ENCODE measurements at regions not wholly inside any gene's neighbourhood (a gene's known extent, or its start where the extent isn't known, plus 50 kb on each side); places are given as distances from the start of the nearest gene placed in this dataset.

- Mint-ChIP-seq H3K4me1 (ENCODE audit: low read depth) (no peaks in the 10 kb centered on the region), H3K27me3 (ENCODE audit: low read depth) (peaks cover 45% of the 10 kb centered on the region), H3K36me3 (ENCODE audit: low read depth) (no peaks in the 10 kb centered on the region), H3K4me3 (ENCODE audit: low read depth) (no peak overlapping the region), H3K9me3 (no peaks in the 10 kb centered on the region), H3K27ac (no peak overlapping the region)
- no peak for DNase-seq (ENCODE audit: low spot score)
- intact Hi-C loops (cut with micrococcal nuclease) = no loop called here
Measured at GRCh38 chr6:2504495-2505064, 246.1 kb downstream of the MYLK4 start.

- H3K27ac Mint-ChIP-seq = no peak overlapping the region
- H3K27me3 Mint-ChIP-seq (ENCODE audit: low read depth) = peaks cover 40% of the 10 kb centered on the region
- no peak overlapping the region for H3K4me3 Mint-ChIP-seq (ENCODE audit: low read depth)
- intact Hi-C loops (cut with micrococcal nuclease) = no loop called here
- no peak for DNase-seq (ENCODE audit: low spot score)
- H3K4me1 Mint-ChIP-seq (ENCODE audit: low read depth) = no peaks in the 10 kb centered on the region
- no peaks in the 10 kb centered on the region for H3K36me3 Mint-ChIP-seq (ENCODE audit: low read depth)
- no peaks in the 10 kb centered on the region for H3K9me3 Mint-ChIP-seq
Measured at GRCh38 chr6:2503816-2504494, 246.8 kb downstream of the MYLK4 start.

GRCh38 chr6:2502998-2503674 is 247.6 kb downstream of the MYLK4 start:
- Mint-ChIP-seq H3K27ac (no peak overlapping the region), H3K36me3 (ENCODE audit: low read depth) (no peaks in the 10 kb centered on the region), H3K9me3 (no peaks in the 10 kb centered on the region), H3K4me3 (ENCODE audit: low read depth) (no peak overlapping the region), H3K4me1 (ENCODE audit: low read depth) (no peaks in the 10 kb centered on the region), H3K27me3 (ENCODE audit: low read depth) (peaks cover 36% of the 10 kb centered on the region)
- intact Hi-C loops (cut with micrococcal nuclease) = no loop called here
- no peak for DNase-seq (ENCODE audit: low spot score)

- Mint-ChIP-seq H3K36me3 (ENCODE audit: low read depth) (no peaks in the 10 kb centered on the region), H3K27ac (no peak overlapping the region), H3K4me3 (ENCODE audit: low read depth) (no peak overlapping the region), H3K27me3 (ENCODE audit: low read depth) (peaks cover 35% of the 10 kb centered on the region), H3K4me1 (ENCODE audit: low read depth) (no peaks in the 10 kb centered on the region), H3K9me3 (no peaks in the 10 kb centered on the region)
- intact Hi-C loops (cut with micrococcal nuclease) = no loop called here
- no peak for DNase-seq (ENCODE audit: low spot score)
Measured at GRCh38 chr6:2502096-2502997, 248.4 kb downstream of the MYLK4 start.

GRCh38 chr6:2497922-2498623 is 252.6 kb downstream of the MYLK4 start:
- DNase-seq (ENCODE audit: low spot score) = no peak
- Mint-ChIP-seq H3K4me3 (ENCODE audit: low read depth) (no peak overlapping the region), H3K27ac (no peak overlapping the region), H3K27me3 (ENCODE audit: low read depth) (peaks cover 19% of the 10 kb centered on the region), H3K4me1 (ENCODE audit: low read depth) (no peaks in the 10 kb centered on the region), H3K9me3 (no peaks in the 10 kb centered on the region), H3K36me3 (ENCODE audit: low read depth) (no peaks in the 10 kb centered on the region)
- intact Hi-C loops (cut with micrococcal nuclease) = no loop called here

GRCh38 chr6:2496291-2496690 is 250.9 kb upstream of the GMDS start:
- H3K36me3 Mint-ChIP-seq (ENCODE audit: low read depth) = no peaks in the 10 kb centered on the region
- no peak for DNase-seq (ENCODE audit: low spot score)
- intact Hi-C loops (cut with micrococcal nuclease) = no loop called here
- H3K4me3 Mint-ChIP-seq (ENCODE audit: low read depth) = no peak overlapping the region
- no peaks in the 10 kb centered on the region for H3K9me3 Mint-ChIP-seq
- H3K4me1 Mint-ChIP-seq (ENCODE audit: low read depth) = no peaks in the 10 kb centered on the region
- no peak overlapping the region for H3K27ac Mint-ChIP-seq
- peaks cover 14% of the 10 kb centered on the region for H3K27me3 Mint-ChIP-seq (ENCODE audit: low read depth)

- Mint-ChIP-seq H3K4me3 (ENCODE audit: low read depth) (no peak overlapping the region), H3K4me1 (ENCODE audit: low read depth) (no peaks in the 10 kb centered on the region), H3K27ac (no peak overlapping the region), H3K9me3 (no peaks in the 10 kb centered on the region), H3K36me3 (ENCODE audit: low read depth) (no peaks in the 10 kb centered on the region), H3K27me3 (ENCODE audit: low read depth) (peaks cover 18% of the 10 kb centered on the region)
- intact Hi-C loops (cut with micrococcal nuclease) = no loop called here
- DNase-seq (ENCODE audit: low spot score) = no peak
Measured at GRCh38 chr6:2492686-2493523, 247.5 kb upstream of the GMDS start.

- Mint-ChIP-seq H3K27ac (no peak overlapping the region), H3K4me3 (ENCODE audit: low read depth) (no peak overlapping the region), H3K4me1 (ENCODE audit: low read depth) (no peaks in the 10 kb centered on the region), H3K9me3 (no peaks in the 10 kb centered on the region), H3K36me3 (ENCODE audit: low read depth) (no peaks in the 10 kb centered on the region), H3K27me3 (ENCODE audit: low read depth) (peaks cover 19% of the 10 kb centered on the region)
- DNase-seq (ENCODE audit: low spot score) = no peak
- intact Hi-C loops (cut with micrococcal nuclease) = no loop called here
Measured at GRCh38 chr6:2491137-2491536, 245.7 kb upstream of the GMDS start.

- Mint-ChIP-seq H3K27me3 (ENCODE audit: low read depth) (peaks cover 11% of the 10 kb centered on the region), H3K4me3 (ENCODE audit: low read depth) (no peak overlapping the region), H3K36me3 (ENCODE audit: low read depth) (no peaks in the 10 kb centered on the region), H3K27ac (no peak overlapping the region), H3K4me1 (ENCODE audit: low read depth) (no peaks in the 10 kb centered on the region), H3K9me3 (peaks cover 3% of the 10 kb centered on the region)
- DNase-seq (ENCODE audit: low spot score) = no peak
- intact Hi-C loops (cut with micrococcal nuclease) = no loop called here
Measured at GRCh38 chr6:2488578-2488977, 243.2 kb upstream of the GMDS start.

- Mint-ChIP-seq H3K27me3 (ENCODE audit: low read depth) (peaks cover 12% of the 10 kb centered on the region), H3K9me3 (peaks cover 16% of the 10 kb centered on the region), H3K27ac (no peak overlapping the region), H3K4me1 (ENCODE audit: low read depth) (no peaks in the 10 kb centered on the region), H3K4me3 (ENCODE audit: low read depth) (no peak overlapping the region), H3K36me3 (ENCODE audit: low read depth) (no peaks in the 10 kb centered on the region)
- intact Hi-C loops (cut with micrococcal nuclease) = no loop called here
- no peak for DNase-seq (ENCODE audit: low spot score)
Measured at GRCh38 chr6:2485116-2485515, 239.7 kb upstream of the GMDS start.

- Mint-ChIP-seq H3K36me3 (ENCODE audit: low read depth) (no peaks in the 10 kb centered on the region), H3K4me1 (ENCODE audit: low read depth) (no peaks in the 10 kb centered on the region), H3K4me3 (ENCODE audit: low read depth) (no peak overlapping the region), H3K27me3 (ENCODE audit: low read depth) (peaks cover 7% of the 10 kb centered on the region), H3K9me3 (peaks cover 16% of the 10 kb centered on the region), H3K27ac (no peak overlapping the region)
- intact Hi-C loops (cut with micrococcal nuclease) = no loop called here
- DNase-seq (ENCODE audit: low spot score) = no peak
Measured at GRCh38 chr6:2482773-2483172, 237.4 kb upstream of the GMDS start.

GRCh38 chr6:2481307-2481706 is 235.9 kb upstream of the GMDS start:
- H3K27me3 Mint-ChIP-seq (ENCODE audit: low read depth) = peaks cover 4% of the 10 kb centered on the region
- H3K4me1 Mint-ChIP-seq (ENCODE audit: low read depth) = no peaks in the 10 kb centered on the region
- intact Hi-C loops (cut with micrococcal nuclease) = no loop called here
- H3K4me3 Mint-ChIP-seq (ENCODE audit: low read depth) = no peak overlapping the region
- no peak for DNase-seq (ENCODE audit: low spot score)
- no peaks in the 10 kb centered on the region for H3K36me3 Mint-ChIP-seq (ENCODE audit: low read depth)
- peaks cover 16% of the 10 kb centered on the region for H3K9me3 Mint-ChIP-seq
- no peak overlapping the region for H3K27ac Mint-ChIP-seq
